ENCODE measurements at regions not wholly inside any gene's neighbourhood (a gene's known extent, or its start where the extent isn't known, plus 50 kb on each side); places are given as distances from the start of the nearest gene placed in this dataset.

- no peak for TF ChIP-seq CTCF (conservative IDR thresholded peaks at IDR 0.05)
- no peak overlapping the region for H3K27ac ChIP-seq
Observed at GRCh38 chr16:35405526-35405925, 1946.1 kb downstream of the TP53TG3F start.

GRCh38 chr16:35409503-35409902, 1950.1 kb downstream of the TP53TG3F start:
- no peak for TF ChIP-seq CTCF (conservative IDR thresholded peaks at IDR 0.05)
- no peak overlapping the region for H3K27ac ChIP-seq

- H3K27ac ChIP-seq, result no peak overlapping the region
- TF ChIP-seq CTCF (conservative IDR thresholded peaks at IDR 0.05), result no peak
Observed at GRCh38 chr16:35410438-35410837, 1951.0 kb downstream of the TP53TG3F start.

- no peak for TF ChIP-seq CTCF (conservative IDR thresholded peaks at IDR 0.05)
- no peak overlapping the region for H3K27ac ChIP-seq
Observed at GRCh38 chr16:35411156-35411555, 1951.7 kb downstream of the TP53TG3F start.

- H3K27ac ChIP-seq, result no peak overlapping the region
- TF ChIP-seq CTCF (conservative IDR thresholded peaks at IDR 0.05), result no peak
Observed at GRCh38 chr16:35414139-35414538, 1954.7 kb downstream of the TP53TG3F start.

- no peak overlapping the region for H3K27ac ChIP-seq
- TF ChIP-seq CTCF (conservative IDR thresholded peaks at IDR 0.05), result no peak
Observed at GRCh38 chr16:35414563-35414962, 1955.2 kb downstream of the TP53TG3F start.

- H3K27ac ChIP-seq, result no peak overlapping the region
- no peak for TF ChIP-seq CTCF (conservative IDR thresholded peaks at IDR 0.05)
Observed at GRCh38 chr16:35425270-35425669, 1965.9 kb downstream of the TP53TG3F start.

Measured in VCaP (cell line).